Dendritic cell treated with granulocyte-macrophage colony-stimulating factor and Interleukin-4, amounts not matched to agents 40 ng/mL and 50 ng/mL, for 4 days (primary cell): ENCODE measurements at regions not wholly inside any gene's neighbourhood (a gene's known extent, or its start where the extent isn't known, plus 50 kb on each side); places are given as distances from the start of the nearest gene placed in this dataset.

Experiments used
- H3K27ac Mint-ChIP-seq: one replicate; pipeline ENCODE4 v1.8.0; 2022; ENCODE audit warnings: mild to moderate bottlenecking, mixed read lengths
- H3K27me3 Mint-ChIP-seq: one replicate; pipeline ENCODE4 v1.8.0; 2022; ENCODE audit warnings: mild to moderate bottlenecking, mixed read lengths
- H3K36me3 Mint-ChIP-seq: one replicate; pipeline ENCODE4 v1.8.0; 2022; ENCODE audit warnings: low read depth, mixed read lengths
- H3K4me1 Mint-ChIP-seq: one replicate; pipeline ENCODE4 v1.8.0; 2022; ENCODE audit warnings: low read depth, mixed read lengths
- H3K4me3 Mint-ChIP-seq: one replicate; pipeline ENCODE4 v1.8.0; 2022; ENCODE audit warnings: mild to moderate bottlenecking, moderate library complexity, mixed read lengths
- H3K9me3 Mint-ChIP-seq: one replicate; pipeline ENCODE4 v1.8.0; 2022; ENCODE audit warnings: mixed read lengths
- intact Hi-C: fragments of 100-400 bp; cut with micrococcal nuclease; formaldehyde crosslinking; loops from one replicate; pipeline ENCODE4 v1.15.0; 2022

DNA sequence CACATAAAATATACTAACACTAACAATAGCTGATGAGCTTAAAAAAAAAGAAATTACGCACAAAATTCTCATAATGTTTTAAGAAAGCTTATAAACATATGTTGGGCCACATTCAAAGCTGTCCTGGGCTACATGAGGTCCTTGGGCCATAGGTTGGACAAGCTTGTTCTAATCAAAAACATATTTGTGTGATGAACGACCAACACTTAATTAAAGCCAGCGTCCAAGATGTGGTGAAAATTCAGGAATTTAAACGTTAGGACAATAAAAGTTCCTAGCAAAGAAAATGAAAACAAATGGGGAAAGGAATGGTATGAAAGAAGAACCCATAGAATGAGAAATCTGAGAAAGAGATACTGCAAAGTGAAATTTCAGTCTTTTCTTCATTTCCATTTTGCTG is 429.6 kb upstream of the DMAC1 start:
- intact Hi-C loops = no loop called here

GRCh38 chr9:8224381-8224801 is 424.8 kb upstream of the DMAC1 start:
- Mint-ChIP-seq H3K27me3 (no peaks in the 10 kb centered on the region), H3K9me3 (no peaks in the 10 kb centered on the region), H3K27ac (no peak overlapping the region), H3K36me3 (no peaks in the 10 kb centered on the region), H3K4me1 (no peaks in the 10 kb centered on the region), H3K4me3 (no peak overlapping the region)
- intact Hi-C loops = no loop called here

More for the DNA sequence above, 429.6 kb upstream of the DMAC1 start:
- no peak overlapping the region for H3K27ac Mint-ChIP-seq
- no peak overlapping the region for H3K4me3 Mint-ChIP-seq
- no peaks in the 10 kb centered on the region for H3K27me3 Mint-ChIP-seq
- H3K9me3 Mint-ChIP-seq = peaks cover 4% of the 10 kb centered on the region
- no peaks in the 10 kb centered on the region for H3K4me1 Mint-ChIP-seq
- H3K36me3 Mint-ChIP-seq = no peaks in the 10 kb centered on the region

GRCh38 chr9:8223861-8224260 is 424.3 kb upstream of the DMAC1 start:
- H3K27me3 Mint-ChIP-seq = no peaks in the 10 kb centered on the region
- no peak overlapping the region for H3K4me3 Mint-ChIP-seq
- H3K4me1 Mint-ChIP-seq = no peaks in the 10 kb centered on the region
- intact Hi-C loops = no loop called here
- no peaks in the 10 kb centered on the region for H3K9me3 Mint-ChIP-seq
- no peaks in the 10 kb centered on the region for H3K36me3 Mint-ChIP-seq
- H3K27ac Mint-ChIP-seq = no peak overlapping the region

GRCh38 chr9:8221462-8221861 is 421.9 kb upstream of the DMAC1 start:
- H3K9me3 Mint-ChIP-seq = no peaks in the 10 kb centered on the region
- H3K36me3 Mint-ChIP-seq = no peaks in the 10 kb centered on the region
- intact Hi-C loops = no loop called here
- H3K27ac Mint-ChIP-seq = no peak overlapping the region
- H3K4me1 Mint-ChIP-seq = no peaks in the 10 kb centered on the region
- no peaks in the 10 kb centered on the region for H3K27me3 Mint-ChIP-seq
- H3K4me3 Mint-ChIP-seq = no peak overlapping the region

- H3K9me3 Mint-ChIP-seq = peaks cover 6% of the 10 kb centered on the region
- no peaks in the 10 kb centered on the region for H3K27me3 Mint-ChIP-seq
- no peak overlapping the region for H3K27ac Mint-ChIP-seq
- no peaks in the 10 kb centered on the region for H3K4me1 Mint-ChIP-seq
- H3K36me3 Mint-ChIP-seq = no peaks in the 10 kb centered on the region
- intact Hi-C loops = no loop called here
- no peak overlapping the region for H3K4me3 Mint-ChIP-seq
Measured at GRCh38 chr9:8208465-8208864, 408.9 kb upstream of the DMAC1 start.

DNA sequence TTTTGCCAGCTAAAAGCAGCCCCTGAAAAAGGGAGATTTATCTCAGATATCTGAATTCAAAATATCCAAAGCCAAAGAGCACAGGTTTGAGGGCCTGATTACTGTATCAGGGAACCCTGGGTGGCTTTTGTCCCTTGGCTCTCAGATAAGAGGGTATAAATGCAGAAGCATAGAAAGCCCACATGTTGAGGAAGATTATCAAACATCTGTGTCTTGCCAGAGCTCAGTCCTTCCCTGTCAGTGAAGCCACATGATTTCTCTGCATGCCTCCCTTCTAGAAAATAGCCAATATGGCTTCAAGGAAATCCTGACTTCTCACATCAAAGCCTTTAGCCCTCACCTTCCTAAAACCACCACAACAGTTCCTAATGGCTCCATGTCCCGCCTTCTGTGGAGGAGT is 408.0 kb upstream of the DMAC1 start:
- Mint-ChIP-seq H3K4me3 (no peak overlapping the region), H3K27me3 (no peaks in the 10 kb centered on the region), H3K36me3 (no peaks in the 10 kb centered on the region), H3K27ac (no peak overlapping the region), H3K9me3 (peaks cover 14% of the 10 kb centered on the region), H3K4me1 (no peaks in the 10 kb centered on the region)
- intact Hi-C loops = no loop called here

DNA sequence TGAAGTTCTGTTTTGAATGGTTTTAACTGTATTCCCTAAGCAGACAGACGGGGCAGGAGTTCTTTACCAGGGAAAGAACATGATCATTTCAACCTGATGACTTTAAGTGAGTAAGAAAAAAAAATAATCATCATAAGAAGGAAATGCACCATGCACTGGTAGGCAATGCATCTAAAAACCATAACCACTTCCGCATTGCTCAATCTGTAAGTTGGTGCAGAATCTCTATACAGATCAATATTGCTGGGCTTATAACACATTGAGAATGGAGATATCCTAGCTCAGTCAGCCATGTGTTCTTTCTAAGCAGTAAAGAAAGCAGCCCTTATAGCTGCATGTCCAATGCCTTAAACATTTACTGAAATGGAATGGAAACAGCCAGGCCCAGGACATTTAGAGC is 407.1 kb upstream of the DMAC1 start:
- Mint-ChIP-seq H3K27me3 (no peaks in the 10 kb centered on the region), H3K4me1 (no peaks in the 10 kb centered on the region), H3K4me3 (no peak overlapping the region), H3K36me3 (no peaks in the 10 kb centered on the region), H3K27ac (no peak overlapping the region), H3K9me3 (peaks cover 23% of the 10 kb centered on the region)
- intact Hi-C loops = no loop called here

DNA sequence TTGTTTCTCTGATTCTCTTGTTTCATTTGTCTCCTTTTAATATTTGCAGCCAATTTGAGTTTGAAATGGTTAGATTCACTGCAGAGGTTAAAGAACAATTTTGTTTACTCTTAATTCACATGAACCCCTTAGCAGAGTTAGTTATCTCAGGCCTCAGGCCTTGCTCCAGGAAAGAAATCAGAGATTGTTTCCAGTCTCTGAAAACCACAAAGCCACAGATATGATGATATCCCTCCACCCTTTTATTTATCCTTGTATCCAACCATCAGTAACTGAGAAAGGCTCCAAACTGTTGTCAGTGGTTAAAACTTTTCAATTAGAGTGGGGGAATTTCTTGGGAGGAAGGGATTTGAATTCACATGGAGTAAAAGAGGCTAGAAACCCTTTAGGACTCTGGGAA is 406.0 kb upstream of the DMAC1 start:
- Mint-ChIP-seq H3K27me3 (no peaks in the 10 kb centered on the region), H3K9me3 (peaks cover 26% of the 10 kb centered on the region), H3K27ac (no peak overlapping the region), H3K4me3 (no peak overlapping the region), H3K36me3 (no peaks in the 10 kb centered on the region), H3K4me1 (no peaks in the 10 kb centered on the region)
- intact Hi-C loops = no loop called here

GRCh38 chr9:8189881-8190280 is 390.3 kb upstream of the DMAC1 start:
- no peaks in the 10 kb centered on the region for H3K36me3 Mint-ChIP-seq
- no peaks in the 10 kb centered on the region for H3K4me1 Mint-ChIP-seq
- no peak overlapping the region for H3K27ac Mint-ChIP-seq
- peaks cover 52% of the 10 kb centered on the region for H3K9me3 Mint-ChIP-seq
- intact Hi-C loops = no loop called here
- H3K4me3 Mint-ChIP-seq = no peak overlapping the region
- H3K27me3 Mint-ChIP-seq = no peaks in the 10 kb centered on the region

DNA sequence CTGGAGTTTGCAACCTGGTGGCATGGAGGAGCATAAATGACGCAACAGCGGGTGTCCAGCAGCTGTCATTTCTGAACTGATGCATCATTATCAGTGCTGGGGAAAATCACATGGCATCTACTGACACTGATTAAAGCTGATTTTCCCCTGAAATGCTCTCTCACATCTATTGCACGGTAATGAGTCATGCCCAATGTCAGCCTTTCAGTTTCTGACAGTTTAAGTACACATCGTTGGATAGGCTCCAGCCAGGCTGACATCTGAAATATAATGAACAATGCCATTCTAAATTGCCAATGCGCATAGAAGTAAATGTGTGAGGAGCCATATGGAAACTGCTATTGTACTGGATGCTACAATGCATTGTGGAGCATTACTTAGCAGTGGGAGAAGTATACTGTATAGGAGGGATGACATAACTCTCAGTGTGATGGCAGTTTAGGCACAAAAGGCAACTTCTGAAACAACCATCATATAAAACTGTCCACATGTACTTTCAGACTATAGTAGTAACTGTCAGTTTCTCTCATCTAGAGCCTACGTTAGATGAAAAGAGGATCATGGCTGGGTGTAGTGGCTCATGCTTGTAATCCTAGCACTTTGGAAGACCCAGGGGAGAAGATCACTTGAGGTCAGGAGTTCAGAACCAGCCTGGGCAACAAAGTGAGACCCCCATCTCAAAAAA is 389.3 kb upstream of the DMAC1 start:
- H3K36me3 Mint-ChIP-seq = no peaks in the 10 kb centered on the region
- intact Hi-C loops = no loop called here

GRCh38 chr9:8186560-8186959 is 387.0 kb upstream of the DMAC1 start:
- Mint-ChIP-seq H3K27me3 (no peaks in the 10 kb centered on the region), H3K27ac (no peak overlapping the region), H3K4me1 (no peaks in the 10 kb centered on the region), H3K36me3 (no peaks in the 10 kb centered on the region), H3K9me3 (peaks cover 23% of the 10 kb centered on the region), H3K4me3 (no peak overlapping the region)
- intact Hi-C loops = no loop called here

More for the DNA sequence above, 389.3 kb upstream of the DMAC1 start:
- H3K4me1 Mint-ChIP-seq = no peaks in the 10 kb centered on the region
- H3K4me3 Mint-ChIP-seq = no peak overlapping the region
- H3K27ac Mint-ChIP-seq = no peak overlapping the region
- H3K27me3 Mint-ChIP-seq = no peaks in the 10 kb centered on the region
- peaks cover 46% of the 10 kb centered on the region for H3K9me3 Mint-ChIP-seq

- no peaks in the 10 kb centered on the region for H3K36me3 Mint-ChIP-seq
- no peaks in the 10 kb centered on the region for H3K9me3 Mint-ChIP-seq
- intact Hi-C loops = no loop called here
- no peaks in the 10 kb centered on the region for H3K27me3 Mint-ChIP-seq
- H3K4me1 Mint-ChIP-seq = no peaks in the 10 kb centered on the region
- no peak overlapping the region for H3K27ac Mint-ChIP-seq
- no peak overlapping the region for H3K4me3 Mint-ChIP-seq
Measured at GRCh38 chr9:8183618-8184017, 384.0 kb upstream of the DMAC1 start.

DNA sequence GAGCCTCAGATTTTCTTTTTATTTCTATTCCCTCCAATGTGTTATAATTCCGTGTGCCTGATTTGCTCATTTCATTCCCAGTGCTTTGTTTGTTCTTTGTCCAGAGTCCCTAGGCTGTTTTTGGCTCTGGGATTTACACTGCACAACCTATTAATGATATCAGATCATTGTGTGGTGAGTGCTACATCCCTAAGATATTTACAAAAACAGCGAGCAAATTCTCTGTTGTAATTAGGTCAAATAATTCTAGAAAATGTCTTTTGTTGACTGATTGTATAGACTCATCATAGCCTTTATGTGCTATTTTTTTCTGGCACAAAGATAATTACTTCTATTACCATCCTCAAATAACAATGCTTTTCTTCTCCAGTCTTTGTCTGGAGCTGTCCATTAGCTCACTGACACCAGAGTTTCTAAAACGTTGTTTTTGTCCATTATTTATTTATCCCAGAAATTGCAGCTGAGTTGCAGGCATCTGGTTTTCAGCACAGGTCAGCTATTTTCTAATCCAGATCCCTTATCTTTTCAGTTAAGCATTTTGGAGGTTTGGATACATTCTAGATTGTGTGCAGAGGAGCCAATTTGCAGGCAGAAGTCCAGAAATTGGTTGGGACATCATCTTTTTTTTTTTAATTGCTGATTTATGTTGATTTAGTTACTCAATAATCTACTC is 379.9 kb upstream of the DMAC1 start:
- no peaks in the 10 kb centered on the region for H3K4me1 Mint-ChIP-seq
- intact Hi-C loops = no loop called here
- no peaks in the 10 kb centered on the region for H3K36me3 Mint-ChIP-seq
- H3K27ac Mint-ChIP-seq = no peak overlapping the region
- no peaks in the 10 kb centered on the region for H3K9me3 Mint-ChIP-seq
- no peaks in the 10 kb centered on the region for H3K27me3 Mint-ChIP-seq
- H3K4me3 Mint-ChIP-seq = no peak overlapping the region

DNA sequence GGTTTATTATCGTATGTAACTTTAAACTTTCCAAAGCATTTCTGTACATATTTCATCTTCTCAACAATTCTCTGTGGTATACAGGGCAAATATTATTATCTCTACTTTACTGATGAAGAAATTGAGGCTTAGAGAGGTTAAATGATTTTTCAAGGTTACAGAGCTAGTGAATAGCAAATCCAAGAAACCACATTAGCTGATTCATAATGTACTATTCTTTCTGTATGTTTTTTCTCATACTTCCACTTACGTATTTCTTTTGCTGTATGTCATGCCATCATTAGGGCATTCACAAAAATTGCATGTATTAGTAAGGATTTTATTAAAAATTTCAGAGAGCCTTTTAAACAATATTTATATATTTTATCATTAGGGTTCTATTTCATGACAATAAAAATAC is 372.4 kb upstream of the DMAC1 start:
- Mint-ChIP-seq H3K4me3 (no peak overlapping the region), H3K9me3 (no peaks in the 10 kb centered on the region), H3K27ac (no peak overlapping the region), H3K27me3 (no peaks in the 10 kb centered on the region), H3K4me1 (no peaks in the 10 kb centered on the region), H3K36me3 (no peaks in the 10 kb centered on the region)
- intact Hi-C loops = no loop called here

DNA sequence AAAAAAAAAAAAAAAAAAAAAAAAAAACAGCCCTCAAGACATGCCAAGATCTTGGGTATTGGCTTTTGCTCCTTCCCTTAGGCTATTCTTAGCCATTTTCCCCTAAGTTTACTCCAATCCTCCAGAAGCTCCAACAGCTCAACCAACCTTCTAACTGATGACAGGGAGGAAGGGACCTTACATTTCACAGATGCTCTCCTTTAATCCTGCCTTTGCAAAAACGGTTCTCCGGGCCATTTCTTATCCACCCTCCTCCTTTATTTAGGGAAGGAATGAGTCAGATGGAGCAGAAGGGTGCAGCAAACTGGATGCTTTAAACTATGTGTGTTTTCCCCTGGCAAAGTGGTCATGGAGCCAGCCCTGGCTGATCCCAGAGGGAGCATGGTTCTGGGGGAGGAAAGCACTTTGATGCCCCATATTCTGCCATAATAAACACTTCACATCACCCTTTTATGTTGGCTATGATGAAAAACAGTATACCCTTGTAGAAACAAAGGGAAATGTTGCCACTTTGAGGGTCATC is 369.4 kb upstream of the DMAC1 start:
- Mint-ChIP-seq H3K27me3 (no peaks in the 10 kb centered on the region), H3K4me1 (no peaks in the 10 kb centered on the region)
- intact Hi-C loops = no loop called here

More for the DNA sequence above, 369.4 kb upstream of the DMAC1 start:
- Mint-ChIP-seq H3K36me3 (no peaks in the 10 kb centered on the region), H3K27ac (no peak overlapping the region), H3K9me3 (no peaks in the 10 kb centered on the region), H3K4me3 (no peak overlapping the region)
